ENCODE measurements at regions not wholly inside any gene's neighbourhood (a gene's known extent, or its start where the extent isn't known, plus 50 kb on each side); places are given as distances from the start of the nearest gene placed in this dataset.

- Histone ChIP-seq H3F3A (replicated peaks; ENCODE audit: insufficient read depth) (no peaks in the 10 kb centered on the region), H3K79me2 (ENCODE audit: insufficient read depth) (no peaks in the 10 kb centered on the region), H4K20me1 (ENCODE audit: insufficient read depth) (no peaks in the 10 kb centered on the region), H3K4me2 (no peak overlapping the region), H3K27me3 (ENCODE audit: insufficient read depth) (no peaks in the 10 kb centered on the region), H3K4me3 (ENCODE audit: low read depth in 2 of 2, low read length in 1 of 2) (no peak overlapping the region), H2AFZ (ENCODE audit: low read depth) (no peak overlapping the region), H3K9me2 (no peaks in the 10 kb centered on the region), H3K9me3 (no peaks in the 10 kb centered on the region), H3K27ac (ENCODE audit: low read depth in 2 of 2, low read length in 1 of 2) (no peak overlapping the region), H3K9ac (no peak overlapping the region), H3K4me1 (ENCODE audit: control insufficient read depth in 1 of 2, insufficient read depth in 2 of 2, low read depth in 1 of 2, low read length in 1 of 2) (no peaks in the 10 kb centered on the region), H3K36me3 (replicated peaks in 1 of 2; ENCODE audit: control insufficient read depth in 1 of 2, insufficient read depth in 2 of 2, low read length in 1 of 2) (no peaks in the 10 kb centered on the region)
- no peak for DNase-seq
- no peak for TF ChIP-seq CHD2 (IDR thresholded peaks at IDR 0.05; ENCODE audit: low read length, partially characterized antibody)
- TF ChIP-seq REST (IDR thresholded peaks at IDR 0.05; ENCODE audit: low read depth, low read length) = no peak
- no peak for TF ChIP-seq RXRA (IDR thresholded peaks at IDR 0.05; ENCODE audit: borderline replicate concordance, low read depth)
- no peak for TF ChIP-seq POLR2AphosphoS5 (IDR thresholded peaks at IDR 0.05; ENCODE audit: low read depth, low read length)
- no peak for TF ChIP-seq JUND (IDR thresholded peaks at IDR 0.05)
- TF ChIP-seq ZBTB33 (IDR thresholded peaks at IDR 0.05; ENCODE audit: borderline replicate concordance, low read depth) = no peak
- no peak for TF ChIP-seq NFIC (IDR thresholded peaks at IDR 0.05; ENCODE audit: borderline replicate concordance)
- no peak for TF ChIP-seq FOXJ3 (CRISPR knock-in tag; IDR thresholded peaks at IDR 0.05)
- no peak for TF ChIP-seq EP300 (IDR thresholded peaks at IDR 0.05; ENCODE audit: borderline replicate concordance in 1 of 2, low read depth in 1 of 2, low read length in 1 of 2)
- TF ChIP-seq YY1 (IDR thresholded peaks at IDR 0.05; ENCODE audit: low read depth) = no peak
- ChIA-PET CTCF (no interaction called here), POLR2A (no interaction called here)
These were observed 339.4 kb downstream of the SIPA1L2 start for GRCh38 chr1:232290570-232290969.

GRCh38 chr1:232287676-232288569 lies 342.0 kb downstream of the SIPA1L2 start:
- Histone ChIP-seq H3K4me2 (no peak overlapping the region), H3F3A (replicated peaks; ENCODE audit: insufficient read depth) (no peaks in the 10 kb centered on the region), H3K27me3 (ENCODE audit: insufficient read depth) (no peaks in the 10 kb centered on the region), H3K9ac (no peak overlapping the region), H3K9me3 (no peaks in the 10 kb centered on the region), H3K36me3 (replicated peaks in 1 of 2; ENCODE audit: control insufficient read depth in 1 of 2, insufficient read depth in 2 of 2, low read length in 1 of 2) (no peaks in the 10 kb centered on the region), H3K27ac (ENCODE audit: low read depth in 2 of 2, low read length in 1 of 2) (no peak overlapping the region), H3K4me1 (ENCODE audit: control insufficient read depth in 1 of 2, insufficient read depth in 2 of 2, low read depth in 1 of 2, low read length in 1 of 2) (no peaks in the 10 kb centered on the region; a peak in 1 of 4 replicates), H2AFZ (ENCODE audit: low read depth) (no peak overlapping the region), H3K79me2 (ENCODE audit: insufficient read depth) (no peaks in the 10 kb centered on the region), H4K20me1 (ENCODE audit: insufficient read depth) (no peaks in the 10 kb centered on the region), H3K4me3 (ENCODE audit: low read depth in 2 of 2, low read length in 1 of 2) (no peak overlapping the region), H3K9me2 (no peaks in the 10 kb centered on the region)
- ChIA-PET POLR2A (no interaction called here), CTCF (no interaction called here)
- WGBS (ENCODE audit: low lambda C conversion rate) = 45% methylated on average over 3 of the region's 8 CpGs
- no peak for DNase-seq
- TF ChIP-seq FOXJ3 (CRISPR knock-in tag; IDR thresholded peaks at IDR 0.05) = no peak
- no peak for TF ChIP-seq GABPA (IDR thresholded peaks at IDR 0.05; ENCODE audit: low read depth)
- TF ChIP-seq REST (IDR thresholded peaks at IDR 0.05; ENCODE audit: low read depth, low read length) = no peak
- TF ChIP-seq NFIC (IDR thresholded peaks at IDR 0.05; ENCODE audit: borderline replicate concordance) = no peak
- TF ChIP-seq EP300 (IDR thresholded peaks at IDR 0.05; ENCODE audit: borderline replicate concordance in 1 of 2, low read depth in 1 of 2, low read length in 1 of 2) = no peak
- TF ChIP-seq RFX5 (IDR thresholded peaks at IDR 0.05; ENCODE audit: low read length) = no peak
- TF ChIP-seq MEF2A (IDR thresholded peaks at IDR 0.05; ENCODE audit: borderline replicate concordance, low read depth) = no peak
- TF ChIP-seq TAF1 (IDR thresholded peaks at IDR 0.05; ENCODE audit: borderline replicate concordance, low read depth, low read length) = no peak
- no peak for TF ChIP-seq RCOR1 (IDR thresholded peaks at IDR 0.05; ENCODE audit: low read length)
- TF ChIP-seq YY1 (IDR thresholded peaks at IDR 0.05; ENCODE audit: low read depth) = no peak
- no peak for TF ChIP-seq PBX3 (IDR thresholded peaks at IDR 0.05)

Measured in SK-N-SH (cell line).